Superior temporal gyrus (tissue), 1 donor: ENCODE measurements at regions not wholly inside any gene's neighbourhood (a gene's known extent, or its start where the extent isn't known, plus 50 kb on each side); places are given as distances from the start of the nearest gene placed in this dataset.
"Not testable (repeated sequence)": the region's sequence is repeated elsewhere in the genome, so short reads cannot be mapped to it uniquely, and the experiment has no call there.

ENCODE experiments used
- DNase-seq: peaks from one replicate; pipeline ENCODE4 v3.0.0-alpha.2; 2016; ENCODE audit errors: extremely low spot score

DNA sequence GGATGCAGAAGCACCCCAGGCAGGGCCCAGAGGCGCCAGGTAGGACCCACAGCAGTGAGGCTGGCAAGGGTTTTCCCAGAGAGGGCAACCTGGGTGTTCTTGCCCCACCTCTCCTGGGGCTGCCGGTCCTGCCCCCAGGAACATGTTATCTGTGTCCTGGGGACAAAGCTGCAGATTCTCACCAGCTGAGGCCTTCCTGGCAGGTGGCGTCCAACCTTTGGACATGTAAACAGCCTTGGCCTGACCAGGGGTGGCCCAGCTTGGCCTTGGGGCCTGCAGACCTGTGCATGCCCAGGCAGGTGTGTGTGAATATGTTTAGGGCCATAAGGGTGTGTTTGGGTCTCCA lies 101.8 kb upstream of the LARP1 start:
- DNase-seq = no peak

- DNase-seq = no peak
These were observed 102.3 kb upstream of the LARP1 start for GRCh38 chr5:154652746-154653417.

GRCh38 chr5:154651795-154652194 lies 103.4 kb upstream of the LARP1 start:
- DNase-seq = not testable (repeated sequence)

DNA sequence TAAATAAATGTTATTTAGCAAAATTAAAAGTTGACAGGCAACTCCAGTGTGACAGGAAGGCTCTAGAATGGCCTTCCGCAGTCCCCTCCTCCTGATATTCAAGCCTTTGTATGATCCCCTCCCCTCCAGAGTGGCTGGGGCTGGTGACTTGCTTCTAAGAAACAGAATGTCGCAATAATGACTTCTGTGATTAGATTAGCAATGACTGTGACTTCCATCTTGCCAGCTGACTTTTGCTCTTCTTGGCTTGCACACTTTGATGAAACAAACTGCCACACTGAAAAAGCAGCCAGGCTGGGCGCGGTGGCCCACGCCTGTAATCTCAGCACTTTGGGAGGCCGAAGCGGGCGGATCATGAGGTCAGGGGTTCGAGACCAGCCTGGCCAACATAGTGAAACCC lies 106.5 kb upstream of the LARP1 start:
- no peak for DNase-seq

- DNase-seq = no peak
These were observed 106.9 kb upstream of the LARP1 start for GRCh38 chr5:154648229-154648628.

- DNase-seq = no peak
These were observed 107.4 kb upstream of the LARP1 start for GRCh38 chr5:154647761-154648145.

- DNase-seq = no peak
These were observed 107.9 kb upstream of the LARP1 start for GRCh38 chr5:154647114-154647760.

DNA sequence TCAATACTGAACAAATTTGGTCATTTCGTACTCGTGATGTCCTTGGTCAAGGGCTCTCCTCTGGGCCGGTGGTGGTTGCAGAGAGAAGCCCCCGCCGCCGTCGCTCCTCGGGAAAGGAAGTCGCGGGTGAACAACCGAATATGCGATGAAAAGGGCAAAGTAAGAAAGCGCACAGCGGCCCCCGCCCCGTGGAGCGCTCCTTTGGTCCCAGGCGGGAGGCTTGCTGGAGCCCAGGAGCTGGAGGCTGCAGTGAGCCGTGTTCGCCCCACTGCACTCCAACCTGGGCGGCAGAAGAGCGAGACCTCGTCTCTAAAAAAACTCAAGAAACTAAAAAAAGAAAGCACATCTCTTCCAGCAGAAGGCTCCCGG lies 108.4 kb upstream of the LARP1 start:
- DNase-seq = no peak

- no peak for DNase-seq
These were observed 110.3 kb upstream of the LARP1 start for GRCh38 chr5:154644745-154645411.

GRCh38 chr5:154642499-154643245 lies 112.5 kb upstream of the LARP1 start:
- DNase-seq = no peak

DNA sequence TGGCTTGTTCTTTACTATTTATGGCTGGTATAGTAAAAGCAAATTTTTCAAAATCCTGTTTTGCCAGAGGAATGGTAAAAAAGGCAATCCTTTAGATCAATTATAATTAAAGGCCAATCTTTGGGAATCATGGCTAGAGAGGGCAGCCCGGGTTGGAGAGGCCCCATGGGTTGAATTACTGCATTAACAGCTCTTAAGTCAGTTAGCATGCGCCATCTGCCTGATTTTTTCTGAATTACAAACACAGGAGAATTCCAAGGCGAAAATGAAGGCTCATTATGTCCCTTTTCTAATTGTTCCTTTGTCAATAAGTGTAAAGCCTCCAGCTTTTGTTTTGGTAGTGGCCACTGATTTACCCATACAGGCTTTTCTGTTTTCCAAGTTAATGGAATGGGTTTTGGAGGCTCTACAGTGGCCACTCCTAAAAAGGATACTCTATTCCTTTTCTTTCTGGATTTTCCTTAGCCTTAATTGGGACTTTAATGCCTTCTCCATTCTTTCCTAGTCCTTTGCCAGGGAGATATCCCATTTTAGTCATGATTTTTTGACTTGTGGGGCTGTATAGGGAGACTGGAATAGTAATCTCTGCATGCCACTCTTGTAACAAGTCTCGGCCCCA lies 114.9 kb upstream of the LARP1 start:
- DNase-seq = peak; percentile 61

DNA sequence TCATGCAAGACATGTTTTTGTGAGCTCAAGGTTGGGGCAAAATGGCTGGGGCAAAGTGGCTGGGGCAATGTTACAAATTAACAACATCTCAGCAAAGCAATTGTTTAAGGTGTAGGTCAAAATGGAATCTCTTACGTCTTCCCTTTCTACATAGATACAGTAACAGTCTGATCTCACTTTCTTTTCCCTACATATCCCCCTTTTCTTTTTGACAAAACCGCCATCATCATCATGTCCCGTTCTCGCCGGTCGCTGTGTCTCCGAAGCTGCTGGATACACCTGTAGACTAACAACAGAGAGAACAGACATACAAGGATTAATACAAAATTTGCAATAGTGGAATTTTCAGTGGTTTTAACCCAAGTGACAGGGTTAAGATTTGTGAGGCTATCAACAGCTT lies 118.4 kb upstream of the LARP1 start:
- DNase-seq = not testable (repeated sequence)

DNA sequence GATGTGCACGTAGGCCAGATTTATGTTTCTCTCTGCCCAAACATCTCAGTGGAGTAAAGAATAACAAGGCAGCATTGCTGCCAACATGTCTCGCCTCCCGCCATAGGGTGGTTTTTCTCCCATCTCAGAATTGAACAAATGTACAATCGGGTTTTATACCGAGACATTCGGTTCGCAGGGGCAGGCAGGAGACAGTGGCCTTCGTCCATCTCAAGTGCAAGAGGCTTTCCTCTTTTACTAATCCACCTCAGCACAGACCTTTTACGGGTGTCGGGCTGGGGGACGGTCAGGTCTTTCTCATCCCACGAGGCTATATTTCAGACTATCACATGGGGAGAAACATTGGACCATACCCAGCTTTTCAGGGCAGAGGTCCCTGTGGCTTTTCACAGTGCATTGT lies 118.9 kb upstream of the LARP1 start:
- not testable (repeated sequence) for DNase-seq

GRCh38 chr5:154633744-154634143 lies 121.4 kb upstream of the LARP1 start:
- not testable (repeated sequence) for DNase-seq

- no peak for DNase-seq
These were observed 124.0 kb upstream of the LARP1 start for GRCh38 chr5:154631141-154631540.

- DNase-seq = no peak
These were observed 124.8 kb upstream of the LARP1 start for GRCh38 chr5:154630410-154630809.

GRCh38 chr5:154628685-154629084 lies 126.5 kb upstream of the LARP1 start:
- DNase-seq = no peak

GRCh38 chr5:154627698-154628678 lies 127.2 kb upstream of the LARP1 start:
- DNase-seq = no peak

GRCh38 chr5:154626876-154627557 lies 128.2 kb upstream of the LARP1 start:
- no peak for DNase-seq

DNA sequence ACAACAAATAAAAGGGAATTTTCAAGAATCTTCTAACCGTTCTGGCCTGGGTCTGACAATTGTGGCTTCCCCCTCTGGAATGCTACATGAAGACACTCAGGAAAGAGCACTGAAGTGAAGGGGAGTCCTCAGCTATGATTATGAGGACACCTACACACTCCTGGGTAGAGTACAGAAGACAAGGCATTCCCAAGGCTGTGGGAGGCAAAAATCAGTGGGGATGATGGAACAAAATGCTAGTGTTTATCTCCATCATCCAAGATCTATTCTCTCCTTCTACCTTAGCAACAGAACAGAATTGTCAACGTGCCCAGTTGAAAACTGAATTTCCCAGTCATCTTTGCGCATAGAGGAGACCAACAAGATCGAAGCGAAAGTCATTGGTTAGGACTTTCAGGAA lies 130.1 kb upstream of the LARP1 start:
- DNase-seq = no peak
